ENCODE measurements at regions not wholly inside any gene's neighbourhood (a gene's known extent, or its start where the extent isn't known, plus 50 kb on each side); places are given as distances from the start of the nearest gene placed in this dataset.

GRCh38 chr7:119254742-119255141 lies 1018.2 kb upstream of the KCND2 start:
- TF ChIP-seq TFCP2L1 (CRISPR knock-in tag; IDR thresholded peaks at IDR 0.05) (no peak), RFX5 (IDR thresholded peaks at IDR 0.05) (no peak), USF2 (IDR thresholded peaks at IDR 0.05) (no peak), RAD21 (conservative IDR thresholded peaks at IDR 0.05 in 1 of 2, IDR thresholded peaks at IDR 0.05 in 1 of 2) (no peak), PBX3 (IDR thresholded peaks at IDR 0.05) (no peak), CTCF (IDR thresholded peaks at IDR 0.05) (no peak), SMC3 (IDR thresholded peaks at IDR 0.05) (no peak), RNF2 (IDR thresholded peaks at IDR 0.05; ENCODE audit: borderline replicate concordance, low read depth) (no peak)
